ENCODE measurements at regions not wholly inside any gene's neighbourhood (a gene's known extent, or its start where the extent isn't known, plus 50 kb on each side); places are given as distances from the start of the nearest gene placed in this dataset.
"Not testable (repeated sequence)": the region's sequence is repeated elsewhere in the genome, so short reads cannot be mapped to it uniquely, and the experiment has no call there.

DNA sequence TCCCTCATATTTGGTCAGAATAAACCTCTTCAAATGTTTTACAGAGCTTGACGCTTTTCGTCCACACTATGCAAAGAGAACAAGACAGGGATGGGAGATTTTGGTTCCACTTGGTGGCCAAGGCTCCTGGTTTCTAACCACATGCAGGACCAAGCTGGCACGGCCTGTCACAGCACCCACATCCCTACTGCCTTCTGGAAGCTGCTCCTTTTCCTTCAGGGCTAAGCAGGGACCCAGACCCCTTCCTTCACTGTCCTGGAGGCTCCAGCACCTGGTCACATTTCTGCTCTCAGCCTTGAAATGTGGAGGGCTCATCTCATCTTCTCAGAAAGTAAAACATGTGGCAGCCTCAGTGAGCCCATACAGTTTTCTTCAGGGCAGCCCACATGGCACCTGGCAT lies 50.4 kb upstream of the ARHGEF7 start:
- no peak for DNase-seq

- DNase-seq, result no peak
These were observed 52.1 kb upstream of the ARHGEF7 start for GRCh38 chr13:111062966-111063365.

GRCh38 chr13:111062305-111062704 lies 52.8 kb upstream of the ARHGEF7 start:
- no peak for DNase-seq

DNA sequence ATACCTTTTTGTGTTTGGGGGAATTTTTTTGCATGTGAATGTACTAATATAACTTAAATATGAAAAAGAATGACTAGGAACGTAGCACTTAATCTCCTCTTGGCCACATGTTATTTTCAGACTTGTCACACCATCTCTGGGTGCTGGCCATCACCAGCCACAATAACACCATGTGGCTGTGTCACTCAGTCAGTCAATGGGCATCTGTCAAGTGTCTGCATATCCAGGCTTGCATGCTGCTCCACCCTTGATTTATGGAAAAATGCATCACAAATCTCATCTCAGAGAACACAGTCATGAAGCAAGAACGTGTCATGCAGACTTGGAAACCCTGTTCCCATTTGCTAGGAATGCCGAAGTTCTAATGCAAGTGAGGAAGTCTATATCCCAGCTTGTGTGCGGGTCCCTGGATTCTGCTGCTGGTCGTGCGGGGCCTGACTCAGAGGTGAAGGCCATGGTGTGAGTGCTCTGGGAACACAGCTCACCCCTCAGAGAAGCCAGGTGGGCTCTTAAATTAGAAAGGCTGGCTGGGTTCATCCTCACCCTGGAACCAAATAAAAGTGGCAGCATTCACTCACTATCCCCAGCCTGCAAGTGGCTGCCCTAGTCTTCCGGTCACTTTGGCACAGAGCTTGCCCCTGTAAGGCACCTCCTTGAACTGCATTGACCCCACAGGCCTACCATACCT lies 53.6 kb upstream of the ARHGEF7 start:
- DNase-seq, result peak; percentile 61

GRCh38 chr13:111060237-111060919 lies 54.7 kb upstream of the ARHGEF7 start:
- no peak for DNase-seq

DNA sequence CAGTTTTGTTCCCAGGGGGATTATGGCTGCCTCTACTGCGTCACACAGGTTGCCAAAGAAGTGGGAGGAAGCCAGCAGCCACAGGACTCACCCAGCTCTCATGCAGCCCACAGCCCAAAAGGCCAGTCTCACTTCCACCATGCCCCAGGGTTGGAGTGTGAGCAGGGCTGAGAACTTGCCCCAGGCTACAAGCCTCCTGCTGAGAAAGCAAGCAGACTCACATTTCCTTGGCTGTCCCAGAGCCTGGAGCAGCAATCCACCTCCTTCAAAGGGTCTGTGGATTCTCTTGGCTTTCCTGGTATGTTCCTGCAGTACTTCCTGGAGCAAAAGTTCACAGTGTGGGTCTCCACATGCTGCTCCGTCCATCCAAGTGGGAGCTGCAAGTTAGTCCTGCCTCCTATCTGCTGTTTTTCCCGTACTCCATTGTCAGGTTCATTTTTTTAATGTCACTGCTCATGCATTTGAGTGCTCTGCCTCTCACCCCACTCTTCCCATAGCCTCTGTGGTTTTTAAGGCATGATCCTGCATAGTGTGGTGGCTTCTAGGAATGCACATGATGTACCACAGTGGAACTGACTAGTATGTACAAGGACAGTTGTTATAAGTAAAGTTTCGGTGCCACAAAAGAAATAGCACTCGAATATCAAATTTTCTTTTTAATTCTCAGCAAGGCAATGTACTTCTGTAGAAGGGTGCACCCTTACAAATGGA lies 56.2 kb upstream of the ARHGEF7 start:
- no peak for DNase-seq

GRCh38 chr13:111058339-111058738 lies 56.8 kb upstream of the ARHGEF7 start:
- not testable (repeated sequence) for DNase-seq

DNA sequence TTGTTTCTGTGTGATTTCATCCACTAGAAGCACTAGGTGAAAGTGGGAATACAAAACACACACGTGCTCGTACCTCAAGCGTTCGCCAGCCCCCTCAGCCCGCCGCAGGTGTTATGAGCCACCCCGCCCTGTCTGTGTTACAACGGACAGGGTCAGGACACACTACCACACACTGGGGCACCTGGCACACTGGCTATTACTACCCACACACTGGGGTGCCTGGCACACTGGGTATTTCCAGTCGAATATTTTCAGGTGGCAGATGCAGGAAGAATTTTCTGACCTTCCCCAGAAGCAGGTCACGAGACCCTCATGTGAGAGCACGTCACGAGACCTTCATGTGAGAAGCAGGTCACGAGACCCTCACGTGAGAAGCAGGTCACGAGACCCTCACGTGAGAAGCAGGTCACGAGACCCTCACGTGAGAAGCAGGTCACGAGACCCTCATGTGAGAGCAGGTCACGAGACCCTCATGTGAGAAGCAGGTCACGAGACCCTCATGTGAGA lies 63.3 kb upstream of the ARHGEF7 start:
- DNase-seq, result not testable (repeated sequence)

DNA sequence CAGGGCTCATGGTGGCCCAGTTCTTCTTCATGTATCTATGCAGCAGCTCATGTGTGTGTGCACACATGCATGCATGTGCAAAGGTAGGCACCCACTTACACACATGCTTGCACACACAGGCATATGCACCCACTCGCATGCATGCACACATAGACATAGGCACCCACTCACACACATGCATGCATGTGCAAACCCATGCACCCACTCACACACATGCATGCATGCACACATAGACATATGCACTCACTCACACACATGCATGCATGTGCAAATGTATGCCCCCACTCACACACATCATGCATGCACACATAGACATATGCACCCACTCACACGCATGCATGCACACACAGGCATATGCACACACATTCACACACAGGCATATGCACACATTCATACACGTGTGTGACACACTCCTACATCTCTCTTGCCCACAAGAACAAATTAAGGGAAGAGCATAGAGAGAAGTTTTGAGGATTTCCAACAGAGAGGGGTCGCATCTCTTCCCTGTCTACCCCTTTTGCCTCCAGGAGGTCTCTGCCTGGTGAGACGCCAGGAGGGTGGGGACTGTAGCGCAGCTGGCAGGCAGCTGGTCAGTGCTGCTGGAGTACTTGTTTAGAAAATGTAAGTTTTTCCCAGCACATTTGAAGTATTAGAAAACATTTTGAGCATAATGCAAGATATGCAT lies 63.9 kb upstream of the ARHGEF7 start:
- DNase-seq, result no peak

GRCh38 chr13:111050539-111050879 lies 64.6 kb upstream of the ARHGEF7 start:
- DNase-seq, result no peak

GRCh38 chr13:111049791-111050538 lies 65.1 kb upstream of the ARHGEF7 start:
- DNase-seq, result no peak

- no peak for DNase-seq
These were observed 66.7 kb upstream of the ARHGEF7 start for GRCh38 chr13:111048387-111048786.

DNA sequence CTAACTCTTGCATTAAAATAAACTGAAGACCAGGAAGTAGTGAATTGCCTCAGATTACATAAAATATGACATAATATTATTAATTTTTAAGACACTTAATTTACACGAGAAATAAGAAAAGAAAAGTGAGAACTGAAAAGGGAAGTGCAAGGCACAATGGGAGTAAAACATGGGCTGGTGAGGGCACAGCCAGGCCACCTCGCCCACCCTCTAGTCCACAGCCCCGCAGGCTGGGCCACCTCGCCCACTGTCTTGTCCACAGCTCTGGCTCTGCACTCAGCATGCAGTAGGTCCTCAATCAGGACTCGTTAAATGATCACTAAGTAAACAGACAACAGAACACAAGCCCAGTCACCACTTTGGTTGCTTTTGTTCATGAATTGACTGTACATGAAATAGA lies 67.8 kb upstream of the ARHGEF7 start:
- DNase-seq, result no peak

DNA sequence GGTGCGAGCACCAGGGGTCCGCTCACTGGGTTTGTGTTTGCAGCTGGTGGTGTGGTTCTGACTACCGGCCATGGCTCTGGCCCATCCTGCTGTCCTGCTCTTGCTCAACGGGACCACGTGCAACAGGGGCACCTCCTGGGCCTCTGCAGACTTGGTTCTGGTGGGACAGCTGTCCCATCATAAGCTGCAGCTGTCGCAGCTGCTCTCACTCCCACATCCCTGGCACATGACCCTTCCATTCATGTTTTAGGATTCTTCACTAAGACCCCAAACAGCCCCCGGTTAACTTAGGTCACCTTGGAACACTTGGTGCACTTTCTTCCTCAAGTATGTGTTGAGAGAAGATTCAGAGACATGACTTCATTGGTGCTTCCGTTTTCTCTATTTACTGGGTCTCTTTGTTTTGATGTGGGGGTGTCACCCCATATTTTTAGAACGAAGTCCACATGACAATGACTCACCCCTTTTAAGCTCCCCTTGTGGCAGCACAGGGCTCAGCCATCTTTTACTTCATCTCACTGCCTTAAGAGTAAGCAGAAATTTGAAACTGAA lies 68.4 kb upstream of the ARHGEF7 start:
- peak; percentile 73 for DNase-seq

- DNase-seq, result no peak
These were observed 69.9 kb upstream of the ARHGEF7 start for GRCh38 chr13:111045170-111045569.

DNA sequence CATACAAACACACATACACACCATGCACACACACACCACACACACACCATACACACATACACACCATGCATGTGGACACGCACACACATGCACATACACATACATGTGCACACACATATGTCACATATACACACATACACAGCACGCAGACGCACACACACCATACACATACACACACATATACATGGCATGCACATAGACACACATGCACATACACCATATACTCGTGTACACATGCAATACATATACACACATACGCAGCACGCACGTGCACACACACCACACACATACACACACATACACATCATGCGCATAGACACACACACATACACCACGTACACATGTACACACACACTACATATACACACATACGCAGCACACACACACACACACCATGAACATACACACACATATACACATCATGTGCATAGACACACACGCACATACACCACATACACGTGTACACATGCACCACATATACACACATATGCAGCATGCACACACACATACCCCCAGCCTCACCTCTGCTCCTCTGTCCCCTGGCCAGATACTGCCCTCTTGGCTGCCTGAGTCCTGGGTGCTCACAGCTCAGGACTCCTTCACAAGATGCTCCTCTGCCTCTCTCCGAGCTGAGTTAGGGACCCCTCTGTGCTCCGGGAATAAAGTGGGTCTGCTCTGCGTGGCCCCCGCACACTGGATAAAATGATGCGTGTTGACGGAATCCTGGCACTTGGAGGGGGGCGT lies 70.9 kb upstream of the ARHGEF7 start:
- DNase-seq, result no peak

DNA sequence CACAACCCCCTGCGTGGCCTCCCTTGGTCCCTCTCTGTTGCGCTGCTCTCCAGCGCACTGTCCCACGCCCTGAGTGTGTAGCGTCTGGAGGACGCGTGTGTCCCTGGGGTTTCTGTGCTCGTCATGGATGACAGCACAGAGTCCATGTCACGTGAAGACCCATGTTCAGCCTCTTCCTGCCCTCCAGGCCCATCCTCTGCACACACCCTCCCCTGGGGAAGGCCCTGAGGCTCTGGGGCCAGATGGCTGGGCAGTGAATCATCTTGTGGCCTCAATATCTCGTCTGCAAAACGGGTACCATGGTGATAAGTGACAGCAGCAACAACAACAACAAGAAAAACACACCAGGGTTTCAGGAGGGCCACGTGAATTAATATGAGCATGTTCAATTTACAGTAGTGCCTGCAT lies 71.5 kb upstream of the ARHGEF7 start:
- DNase-seq, result no peak

DNA sequence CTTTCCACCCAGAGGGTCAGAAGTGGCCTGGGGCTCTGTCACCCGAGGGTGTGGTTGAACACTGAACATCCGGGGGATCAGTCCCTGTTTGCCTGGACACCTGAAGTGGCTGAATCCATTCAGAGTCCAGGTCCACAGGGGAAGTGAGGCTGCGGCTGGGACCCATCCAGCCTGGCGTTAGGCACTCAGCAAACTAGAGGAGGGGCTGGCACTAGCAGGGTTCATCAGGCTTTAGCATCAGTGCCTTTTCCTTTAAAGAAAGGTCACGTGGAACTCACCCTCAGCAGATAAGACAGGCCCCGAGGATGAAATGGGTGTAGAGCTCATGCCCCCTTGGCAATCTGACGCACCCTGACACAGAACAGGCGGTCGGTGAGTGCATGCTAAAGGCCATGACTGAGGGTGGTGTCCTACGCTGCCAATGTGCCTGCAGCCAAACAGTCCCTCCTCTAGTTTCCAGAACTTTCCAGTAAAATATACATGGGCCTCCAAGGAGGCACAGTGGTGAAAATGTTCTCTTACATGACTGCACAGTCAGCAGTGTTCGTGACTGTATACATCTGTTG lies 72.4 kb upstream of the ARHGEF7 start:
- DNase-seq, result no peak

DNA sequence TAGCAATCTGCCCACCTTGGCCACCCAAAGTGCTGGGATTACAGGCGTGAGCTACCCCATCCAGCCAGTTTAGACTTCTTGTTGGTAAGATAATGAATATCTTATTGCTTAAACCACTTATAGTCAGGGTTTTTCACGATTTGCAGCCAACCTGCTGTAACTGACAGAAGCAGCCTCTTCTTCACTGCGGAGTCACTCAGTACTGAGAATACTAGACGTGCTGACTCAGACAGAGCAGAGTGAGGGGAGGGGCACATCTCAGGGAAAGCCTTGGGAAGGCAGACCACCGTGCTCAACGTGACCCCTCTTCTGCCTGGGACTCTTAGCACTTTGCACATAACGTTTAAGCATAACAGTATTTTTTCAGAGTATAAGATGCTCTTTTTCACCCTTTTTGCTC lies 74.3 kb upstream of the ARHGEF7 start:
- no peak for DNase-seq

DNA sequence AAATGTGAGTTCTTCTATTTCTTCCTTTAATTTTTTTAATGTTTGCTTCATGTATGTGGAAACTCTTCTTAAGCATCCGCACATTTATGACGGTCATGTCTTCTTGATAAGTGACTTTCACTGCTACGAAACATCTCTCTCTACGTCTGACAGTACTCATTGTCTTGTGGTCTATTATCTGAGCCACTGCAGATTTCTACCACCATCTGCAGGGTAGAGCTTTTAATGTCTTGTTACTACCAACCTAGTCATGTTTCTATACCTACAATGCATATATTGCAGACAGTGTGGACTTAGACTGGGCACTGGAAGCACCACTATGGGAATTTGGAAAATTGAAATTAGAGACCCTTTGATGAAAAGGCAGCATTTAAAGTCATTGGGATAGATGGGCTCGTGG lies 75.4 kb upstream of the ARHGEF7 start:
- no peak for DNase-seq

GRCh38 chr13:111038887-111039286 lies 76.2 kb upstream of the ARHGEF7 start:
- no peak for DNase-seq

Data from right hindlimb (tissue), 1 donor.